ENCODE measurements at regions not wholly inside any gene's neighbourhood (a gene's known extent, or its start where the extent isn't known, plus 50 kb on each side); places are given as distances from the start of the nearest gene placed in this dataset.
A peak's percentile ranks its signal among the peaks of the same experiment; 100 is the strongest.
"Not testable (repeated sequence)": the region's sequence is repeated elsewhere in the genome, so short reads cannot be mapped to it uniquely, and the experiment has no call there.

DNA sequence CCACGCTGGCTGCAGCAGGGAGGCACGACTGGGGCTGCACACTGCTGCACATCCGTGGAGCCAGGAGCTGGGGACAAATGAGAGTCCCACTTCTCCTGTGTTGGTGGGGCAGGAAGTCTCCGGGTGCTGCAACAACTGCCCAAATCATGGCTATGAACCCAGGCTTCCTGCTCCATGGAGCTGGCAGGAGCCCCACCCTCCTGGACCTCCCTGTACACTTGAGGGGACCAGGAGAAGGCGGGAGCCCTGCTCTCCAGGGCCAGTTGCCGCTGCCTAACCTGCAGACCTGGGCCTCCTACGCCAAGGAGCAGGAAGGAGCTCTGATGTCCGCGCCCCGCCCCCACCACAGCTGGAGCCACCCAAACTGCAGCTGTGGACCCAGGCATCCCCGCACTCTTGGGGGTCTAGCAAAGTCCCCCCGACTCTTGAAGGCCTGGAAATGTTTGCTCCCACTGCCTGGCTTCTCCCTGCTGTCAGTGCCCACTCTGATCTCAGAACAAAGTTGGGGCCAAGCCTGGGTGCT, 752.1 kb upstream of the PCDH20 start:
- ATAC-seq, result peak in 1 of 2 donors; percentile 27
- TF ChIP-seq, protein P1, sequence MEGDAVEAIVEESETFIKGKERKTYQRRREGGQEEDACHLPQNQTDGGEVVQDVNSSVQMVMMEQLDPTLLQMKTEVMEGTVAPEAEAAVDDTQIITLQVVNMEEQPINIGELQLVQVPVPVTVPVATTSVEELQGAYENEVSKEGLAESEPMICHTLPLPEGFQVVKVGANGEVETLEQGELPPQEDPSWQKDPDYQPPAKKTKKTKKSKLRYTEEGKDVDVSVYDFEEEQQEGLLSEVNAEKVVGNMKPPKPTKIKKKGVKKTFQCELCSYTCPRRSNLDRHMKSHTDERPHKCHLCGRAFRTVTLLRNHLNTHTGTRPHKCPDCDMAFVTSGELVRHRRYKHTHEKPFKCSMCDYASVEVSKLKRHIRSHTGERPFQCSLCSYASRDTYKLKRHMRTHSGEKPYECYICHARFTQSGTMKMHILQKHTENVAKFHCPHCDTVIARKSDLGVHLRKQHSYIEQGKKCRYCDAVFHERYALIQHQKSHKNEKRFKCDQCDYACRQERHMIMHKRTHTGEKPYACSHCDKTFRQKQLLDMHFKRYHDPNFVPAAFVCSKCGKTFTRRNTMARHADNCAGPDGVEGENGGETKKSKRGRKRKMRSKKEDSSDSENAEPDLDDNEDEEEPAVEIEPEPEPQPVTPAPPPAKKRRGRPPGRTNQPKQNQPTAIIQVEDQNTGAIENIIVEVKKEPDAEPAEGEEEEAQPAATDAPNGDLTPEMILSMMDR (IDR thresholded peaks at IDR 0.05), result no peak
- Histone ChIP-seq H3K4me1 (no peaks in the 10 kb centered on the region), H3K9me3 (peaks cover 4% of the 10 kb centered on the region), H3K36me3 (no peaks in the 10 kb centered on the region), H3K27me3 (ENCODE audit: low read depth) (no peaks in the 10 kb centered on the region), H3K27ac (no peak overlapping the region), H3K4me3 (no peak overlapping the region)
- intact Hi-C loops (cut with DNase I), result no loop called here
- DNase-seq, result no peak

DNA sequence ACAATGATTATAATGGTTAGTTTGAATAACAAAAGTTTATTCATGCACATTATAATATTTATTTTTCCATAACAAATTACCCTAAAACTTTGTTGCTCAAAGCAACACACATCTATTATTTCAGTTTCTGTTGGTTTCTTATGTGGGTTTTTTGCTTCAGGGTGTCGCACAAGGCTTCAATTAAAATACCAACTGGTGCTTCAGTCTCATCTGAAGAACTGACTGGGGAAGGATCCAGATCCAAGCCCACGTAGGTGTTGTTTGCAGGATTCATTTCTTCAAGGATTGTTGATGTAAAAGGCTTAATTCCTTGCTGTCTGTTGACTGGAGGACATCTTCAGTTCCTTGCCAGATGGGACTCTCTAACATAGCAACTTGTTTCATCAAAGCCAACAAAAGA, 747.2 kb upstream of the PCDH20 start:
- Histone ChIP-seq H3K9me3 (peaks cover 4% of the 10 kb centered on the region), H3K4me1 (no peaks in the 10 kb centered on the region), H3K27me3 (ENCODE audit: low read depth) (no peaks in the 10 kb centered on the region), H3K36me3 (no peaks in the 10 kb centered on the region), H3K4me3 (no peak overlapping the region), H3K27ac (no peak overlapping the region)
- intact Hi-C loops (cut with DNase I), result no loop called here
- TF ChIP-seq, protein P1 (IDR thresholded peaks at IDR 0.05), result no peak
- DNase-seq (no peak), ATAC-seq (no peak)

DNA sequence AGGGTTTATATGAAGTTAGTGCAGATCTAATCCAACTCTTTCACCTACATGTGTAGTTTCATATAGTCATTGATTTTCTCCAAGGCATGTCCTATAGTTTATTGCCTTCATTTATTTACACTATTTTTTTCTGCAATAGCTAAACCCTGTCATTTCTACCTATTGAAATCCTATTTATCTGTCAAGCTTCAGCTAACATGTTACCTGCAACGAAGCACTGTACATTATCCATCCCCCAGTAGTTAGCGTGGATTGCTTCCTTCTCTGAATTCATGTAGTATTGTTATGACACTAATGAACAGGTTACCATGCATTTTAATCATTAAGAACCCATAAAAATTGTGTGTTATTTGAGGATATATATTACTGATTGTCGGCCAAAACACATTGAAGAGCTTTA, 742.9 kb upstream of the PCDH20 start:
- TF ChIP-seq, protein P1 (IDR thresholded peaks at IDR 0.05), result no peak
- H3K4me3 ChIP-seq, result no peak overlapping the region
- peaks cover 5% of the 10 kb centered on the region for H3K9me3 ChIP-seq
- H3K36me3 ChIP-seq, result no peaks in the 10 kb centered on the region
- H3K4me1 ChIP-seq, result no peaks in the 10 kb centered on the region
- H3K27me3 ChIP-seq (ENCODE audit: low read depth), result no peaks in the 10 kb centered on the region
- DNase-seq, result no peak
- intact Hi-C loops (cut with DNase I), result no loop called here
- no peak overlapping the region for H3K27ac ChIP-seq
- no peak for ATAC-seq

DNA sequence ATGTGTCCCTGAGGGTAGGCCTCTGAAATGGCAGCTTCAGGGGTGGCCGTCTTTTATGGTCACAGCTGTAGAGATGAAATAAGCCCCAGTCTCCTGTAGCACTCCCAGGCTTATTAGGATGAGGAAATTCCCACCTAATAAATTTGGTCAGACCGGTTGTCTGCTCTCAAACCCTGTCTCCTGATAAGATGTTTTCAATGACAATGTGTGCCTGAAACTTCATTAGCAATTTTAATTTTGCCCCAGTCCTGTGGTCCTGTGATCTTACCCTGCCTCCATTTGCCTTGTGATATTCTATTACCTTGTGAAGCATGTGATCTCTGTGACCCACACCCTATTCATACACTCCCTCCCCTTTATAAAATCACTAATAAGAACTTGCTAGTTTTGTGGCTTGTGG, 736.1 kb upstream of the PCDH20 start:
- intact Hi-C loops (cut with DNase I), result not testable (repeated sequence)

DNA sequence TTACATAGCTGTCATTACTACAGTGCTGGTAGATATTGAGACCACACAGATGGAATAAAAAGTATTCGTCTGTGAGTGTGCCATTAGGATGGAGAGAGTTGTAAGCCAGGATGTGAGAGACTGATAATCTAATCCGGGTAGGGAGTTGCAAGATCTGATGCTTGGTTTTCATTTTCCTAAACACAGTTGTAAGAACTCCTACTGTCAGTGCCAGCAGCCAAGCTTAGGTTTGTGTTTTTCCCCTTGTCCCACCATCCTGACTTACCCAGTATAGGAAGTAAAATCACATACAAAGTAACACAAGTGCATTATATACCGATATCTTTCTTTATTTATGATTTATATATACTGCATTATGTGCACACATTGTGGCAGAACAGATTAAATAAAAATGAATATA, 726.4 kb upstream of the PCDH20 start:
- Histone ChIP-seq H3K27ac (no peak overlapping the region), H3K4me1 (no peaks in the 10 kb centered on the region), H3K9me3 (no peaks in the 10 kb centered on the region), H3K4me3 (no peak overlapping the region), H3K36me3 (no peaks in the 10 kb centered on the region), H3K27me3 (ENCODE audit: low read depth) (no peaks in the 10 kb centered on the region)
- DNase-seq (no peak), ATAC-seq (no peak)
- intact Hi-C loops (cut with DNase I), result no loop called here
- TF ChIP-seq, protein P1 (IDR thresholded peaks at IDR 0.05), result no peak

More for the DNA sequence above, 736.1 kb upstream of the PCDH20 start:
- not testable (repeated sequence) for ATAC-seq; H3K4me1 ChIP-seq; H3K36me3 ChIP-seq; H3K27ac ChIP-seq; DNase-seq; H3K27me3 ChIP-seq (ENCODE audit: low read depth); H3K4me3 ChIP-seq
- peaks cover 24% of the 10 kb centered on the region for H3K9me3 ChIP-seq

DNA sequence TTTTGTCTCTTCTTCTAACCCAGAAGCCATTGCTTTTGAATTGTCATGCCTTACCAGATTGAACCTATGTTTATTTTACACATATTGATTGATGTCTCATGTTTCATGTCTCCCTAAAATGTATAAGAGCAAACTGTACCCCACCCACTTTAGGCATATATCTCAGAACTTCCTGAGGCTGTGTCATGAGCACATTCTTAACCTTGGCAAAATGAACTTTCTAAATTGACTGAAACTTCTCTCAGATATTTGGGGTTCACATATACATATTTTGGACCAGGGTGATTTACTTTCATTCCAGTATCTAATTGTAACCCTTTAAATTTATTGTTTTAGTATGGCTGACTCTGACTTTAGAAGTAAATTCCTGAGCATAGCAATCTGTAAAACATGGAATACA, 723.9 kb upstream of the PCDH20 start:
- no peak for DNase-seq
- intact Hi-C loops (cut with DNase I), result no loop called here
- Histone ChIP-seq H3K27me3 (ENCODE audit: low read depth) (no peaks in the 10 kb centered on the region), H3K4me3 (no peak overlapping the region), H3K4me1 (no peaks in the 10 kb centered on the region), H3K36me3 (no peaks in the 10 kb centered on the region), H3K27ac (no peak overlapping the region), H3K9me3 (no peaks in the 10 kb centered on the region)
- no peak for ATAC-seq
- TF ChIP-seq, protein P1 (IDR thresholded peaks at IDR 0.05), result no peak

Measured in lower lobe of right lung (tissue), 2 donors.